ENCODE measurements at regions not wholly inside any gene's neighbourhood (a gene's known extent, or its start where the extent isn't known, plus 50 kb on each side); places are given as distances from the start of the nearest gene placed in this dataset.

DNA sequence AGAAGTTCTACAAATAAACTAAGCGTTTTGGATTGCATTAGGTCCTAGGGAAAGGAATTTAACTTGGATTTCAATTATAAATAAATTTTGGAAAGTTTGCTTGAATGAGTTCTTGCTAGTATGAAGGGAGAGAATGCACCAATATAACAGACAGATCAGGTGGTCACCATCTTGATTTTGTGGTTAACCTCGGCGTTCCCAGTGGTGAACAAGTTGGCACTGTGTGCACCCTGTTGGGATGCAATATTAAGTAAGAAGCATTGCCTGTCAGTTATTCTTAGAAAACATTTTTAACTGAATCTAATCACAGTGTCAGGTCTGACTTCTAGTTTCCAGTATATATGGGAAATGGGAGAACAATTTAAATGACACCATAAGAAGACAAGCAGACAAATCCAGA is 673.4 kb downstream of the SLC4A3 start:
- H3K36me3 ChIP-seq (ENCODE audit: control insufficient read depth in 4 of 4, insufficient read depth in 4 of 4, low read length in 4 of 4): no peaks in the 10 kb centered on the region
- TF ChIP-seq, protein P1, sequence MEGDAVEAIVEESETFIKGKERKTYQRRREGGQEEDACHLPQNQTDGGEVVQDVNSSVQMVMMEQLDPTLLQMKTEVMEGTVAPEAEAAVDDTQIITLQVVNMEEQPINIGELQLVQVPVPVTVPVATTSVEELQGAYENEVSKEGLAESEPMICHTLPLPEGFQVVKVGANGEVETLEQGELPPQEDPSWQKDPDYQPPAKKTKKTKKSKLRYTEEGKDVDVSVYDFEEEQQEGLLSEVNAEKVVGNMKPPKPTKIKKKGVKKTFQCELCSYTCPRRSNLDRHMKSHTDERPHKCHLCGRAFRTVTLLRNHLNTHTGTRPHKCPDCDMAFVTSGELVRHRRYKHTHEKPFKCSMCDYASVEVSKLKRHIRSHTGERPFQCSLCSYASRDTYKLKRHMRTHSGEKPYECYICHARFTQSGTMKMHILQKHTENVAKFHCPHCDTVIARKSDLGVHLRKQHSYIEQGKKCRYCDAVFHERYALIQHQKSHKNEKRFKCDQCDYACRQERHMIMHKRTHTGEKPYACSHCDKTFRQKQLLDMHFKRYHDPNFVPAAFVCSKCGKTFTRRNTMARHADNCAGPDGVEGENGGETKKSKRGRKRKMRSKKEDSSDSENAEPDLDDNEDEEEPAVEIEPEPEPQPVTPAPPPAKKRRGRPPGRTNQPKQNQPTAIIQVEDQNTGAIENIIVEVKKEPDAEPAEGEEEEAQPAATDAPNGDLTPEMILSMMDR (IDR thresholded peaks at IDR 0.05; ENCODE audit: control extremely low read depth, extremely low read depth): no peak
- no peaks in the 10 kb centered on the region for H3K9me3 ChIP-seq (ENCODE audit: control insufficient read depth in 4 of 4, insufficient read depth in 3 of 4, low read length in 3 of 4)
- no peaks in the 10 kb centered on the region for H3K4me1 ChIP-seq (ENCODE audit: control insufficient read depth in 5 of 5, insufficient read depth in 5 of 5, low read length in 5 of 5)
- no peak for DNase-seq
- H3K27me3 ChIP-seq (ENCODE audit: control insufficient read depth in 3 of 3, insufficient read depth in 3 of 3, low read length in 2 of 3): no peaks in the 10 kb centered on the region
- ATAC-seq (ENCODE audit: insufficient read depth, low FRiP score): no peak
- WGBS, 2 donors: 67 to 70% methylated on average over 3 of the region's 3 CpGs
- no peak overlapping the region for H3K27ac ChIP-seq (ENCODE audit: low read depth in 1 of 2, low read length in 1 of 2)
- no peak overlapping the region for H3K9ac ChIP-seq (ENCODE audit: insufficient read depth in 1 of 2, low read length in 2 of 2)
- H3K4me3 ChIP-seq: no peak overlapping the region

DNA sequence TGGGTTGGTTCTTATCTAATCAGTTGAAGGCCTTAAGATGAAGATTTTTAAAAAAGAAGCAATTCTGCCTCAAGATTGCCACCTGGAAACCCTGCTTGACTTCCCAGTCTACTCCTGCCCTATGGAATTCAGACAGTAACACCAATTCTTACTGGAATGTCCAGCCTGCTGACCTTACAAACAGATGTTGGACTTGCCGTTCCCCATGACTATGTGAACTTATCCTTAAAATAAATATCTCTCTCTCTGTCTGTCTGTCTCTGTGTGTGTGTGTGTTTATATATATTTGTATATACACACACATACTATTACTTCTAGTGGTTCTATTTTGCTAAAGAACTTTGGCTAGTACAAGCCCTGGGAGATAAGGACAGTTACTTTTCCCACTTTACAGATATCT is 675.3 kb downstream of the SLC4A3 start:
- Histone ChIP-seq H3K9me3 (ENCODE audit: control insufficient read depth in 4 of 4, insufficient read depth in 3 of 4, low read length in 3 of 4) (no peaks in the 10 kb centered on the region), H3K27me3 (ENCODE audit: control insufficient read depth in 3 of 3, insufficient read depth in 3 of 3, low read length in 2 of 3) (no peaks in the 10 kb centered on the region), H3K4me3 (no peak overlapping the region), H3K9ac (ENCODE audit: insufficient read depth in 1 of 2, low read length in 2 of 2) (no peak overlapping the region), H3K4me1 (ENCODE audit: control insufficient read depth in 5 of 5, insufficient read depth in 5 of 5, low read length in 5 of 5) (no peaks in the 10 kb centered on the region), H3K27ac (ENCODE audit: low read depth in 1 of 2, low read length in 1 of 2) (no peak overlapping the region), H3K36me3 (ENCODE audit: control insufficient read depth in 4 of 4, insufficient read depth in 4 of 4, low read length in 4 of 4) (no peaks in the 10 kb centered on the region)
- TF ChIP-seq, protein P1 (IDR thresholded peaks at IDR 0.05; ENCODE audit: control extremely low read depth, extremely low read depth): no peak
- WGBS, 2 donors: 74 to 77% methylated on average over 1 of the region's 1 CpG
- ATAC-seq (ENCODE audit: insufficient read depth, low FRiP score) (no peak), DNase-seq (no peak)

DNA sequence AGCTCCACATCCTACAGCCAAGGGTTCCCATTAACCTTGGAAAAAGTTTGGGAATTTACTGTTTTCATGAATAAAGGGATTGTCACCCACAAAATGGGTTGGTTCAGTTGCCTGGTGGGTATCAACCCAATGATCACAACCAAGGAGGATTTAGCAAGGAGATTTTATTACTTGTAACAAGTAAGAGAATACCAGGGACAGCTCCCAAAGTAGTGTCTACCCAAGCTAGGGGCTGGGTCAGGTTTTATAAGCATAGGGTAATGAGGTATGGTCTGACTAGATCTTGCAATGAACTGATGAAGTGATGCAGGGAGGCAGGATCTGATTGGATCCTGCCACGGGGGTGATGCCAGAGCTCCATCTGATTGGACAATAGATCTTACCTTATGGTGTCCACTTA is 681.8 kb downstream of the SLC4A3 start:
- no peaks in the 10 kb centered on the region for H3K27me3 ChIP-seq (ENCODE audit: control insufficient read depth in 3 of 3, insufficient read depth in 3 of 3, low read length in 2 of 3)
- no peak overlapping the region for H3K27ac ChIP-seq (ENCODE audit: low read depth in 1 of 2, low read length in 1 of 2)
- TF ChIP-seq, protein P1 (IDR thresholded peaks at IDR 0.05; ENCODE audit: control extremely low read depth, extremely low read depth): no peak
- DNase-seq (no peak), ATAC-seq (ENCODE audit: insufficient read depth, low FRiP score) (no peak)
- H3K9me3 ChIP-seq (ENCODE audit: control insufficient read depth in 4 of 4, insufficient read depth in 3 of 4, low read length in 3 of 4): no peaks in the 10 kb centered on the region
- peaks cover 0 to 6% (median 0%) of the 10 kb centered on the region in 5 donors for H3K4me1 ChIP-seq (ENCODE audit: control insufficient read depth in 5 of 5, insufficient read depth in 5 of 5, low read length in 5 of 5)
- no peak overlapping the region for H3K9ac ChIP-seq (ENCODE audit: insufficient read depth in 1 of 2, low read length in 2 of 2)
- H3K36me3 ChIP-seq (ENCODE audit: control insufficient read depth in 4 of 4, insufficient read depth in 4 of 4, low read length in 4 of 4): no peaks in the 10 kb centered on the region
- 75 to 86% methylated on average over 1 of the region's 1 CpG for WGBS, 2 donors
- no peak overlapping the region for H3K4me3 ChIP-seq

DNA sequence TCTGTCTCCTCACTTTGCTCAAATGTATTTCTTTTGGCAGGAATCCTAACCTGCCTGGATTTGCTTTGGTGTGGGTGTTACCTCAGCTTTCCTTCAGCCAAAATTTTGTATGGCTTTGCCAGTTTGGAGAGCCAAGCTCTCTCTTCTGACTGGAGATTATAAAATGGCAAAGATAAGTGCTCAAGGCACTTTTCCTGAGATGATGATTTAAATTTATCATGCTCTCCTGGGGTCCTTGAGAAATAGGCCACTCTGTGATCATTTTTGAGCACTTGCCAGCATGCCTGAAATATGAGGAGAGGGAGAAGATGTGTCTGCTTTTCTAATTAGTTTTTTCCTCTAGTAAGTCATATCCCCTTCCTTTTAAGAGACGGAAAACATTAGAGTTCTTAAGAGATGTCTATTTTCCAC is 683.0 kb downstream of the SLC4A3 start:
- ATAC-seq (ENCODE audit: insufficient read depth, low FRiP score) (no peak), DNase-seq (peak in 2 of 3 donors; percentile 14 to 44)
- no peak overlapping the region for H3K27ac ChIP-seq (ENCODE audit: low read depth in 1 of 2, low read length in 1 of 2)
- WGBS, 2 donors: 65 to 96% methylated on average over 1 of the region's 1 CpG
- no peak overlapping the region for H3K9ac ChIP-seq (ENCODE audit: insufficient read depth in 1 of 2, low read length in 2 of 2)
- TF ChIP-seq, protein P1 (IDR thresholded peaks at IDR 0.05; ENCODE audit: control extremely low read depth, extremely low read depth): no peak
- no peaks in the 10 kb centered on the region for H3K9me3 ChIP-seq (ENCODE audit: control insufficient read depth in 4 of 4, insufficient read depth in 3 of 4, low read length in 3 of 4)
- no peaks in the 10 kb centered on the region for H3K27me3 ChIP-seq (ENCODE audit: control insufficient read depth in 3 of 3, insufficient read depth in 3 of 3, low read length in 2 of 3)
- H3K4me1 ChIP-seq (ENCODE audit: control insufficient read depth in 5 of 5, insufficient read depth in 5 of 5, low read length in 5 of 5): peaks cover 0 to 13% (median 0%) of the 10 kb centered on the region in 5 donors
- H3K36me3 ChIP-seq (ENCODE audit: control insufficient read depth in 4 of 4, insufficient read depth in 4 of 4, low read length in 4 of 4): no peaks in the 10 kb centered on the region
- H3K4me3 ChIP-seq: no peak overlapping the region

All from lung (tissue), 11 donors.